ENCODE measurements at regions not wholly inside any gene's neighbourhood (a gene's known extent, or its start where the extent isn't known, plus 50 kb on each side); places are given as distances from the start of the nearest gene placed in this dataset.

DNA sequence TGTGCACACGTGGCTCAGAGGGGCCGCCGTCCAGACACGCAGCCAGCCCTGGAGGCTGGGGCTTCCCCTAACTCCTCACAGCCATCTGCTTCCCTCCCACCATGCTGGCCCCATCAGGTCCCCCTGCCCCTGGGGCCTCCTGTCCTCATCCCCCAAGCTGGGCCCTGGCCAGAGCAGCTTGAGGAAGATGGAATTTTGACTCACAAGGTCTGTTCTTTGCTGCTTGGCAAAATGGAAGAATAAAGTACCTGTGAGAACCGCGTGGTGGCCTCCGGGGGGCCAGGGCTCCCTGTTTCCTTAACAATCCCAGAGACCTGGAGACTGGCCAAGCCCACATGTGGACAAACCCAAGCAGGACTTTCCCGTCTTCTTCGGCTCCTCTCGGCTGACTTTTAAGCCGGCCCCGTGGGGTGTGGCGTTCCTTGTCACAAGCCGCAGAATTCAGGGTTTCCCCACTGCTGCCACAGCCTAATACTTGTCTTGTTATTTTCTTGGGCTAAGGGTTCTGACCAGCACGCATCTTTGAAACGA lies 872.8 kb downstream of the BRD1 start:
- CTCF ChIA-PET: no interaction called here
- Mint-ChIP-seq H3K9me3 (peaks cover 4% of the 10 kb centered on the region), H3K27me3 (no peaks in the 10 kb centered on the region), H3K36me3 (ENCODE audit: low read depth) (no peaks in the 10 kb centered on the region), H3K27ac (no peak overlapping the region), H3K4me3 (no peak overlapping the region), H3K4me1 (no peaks in the 10 kb centered on the region)
- POLR2A ChIA-PET: no interaction called here
- DNase-seq: no peak

DNA sequence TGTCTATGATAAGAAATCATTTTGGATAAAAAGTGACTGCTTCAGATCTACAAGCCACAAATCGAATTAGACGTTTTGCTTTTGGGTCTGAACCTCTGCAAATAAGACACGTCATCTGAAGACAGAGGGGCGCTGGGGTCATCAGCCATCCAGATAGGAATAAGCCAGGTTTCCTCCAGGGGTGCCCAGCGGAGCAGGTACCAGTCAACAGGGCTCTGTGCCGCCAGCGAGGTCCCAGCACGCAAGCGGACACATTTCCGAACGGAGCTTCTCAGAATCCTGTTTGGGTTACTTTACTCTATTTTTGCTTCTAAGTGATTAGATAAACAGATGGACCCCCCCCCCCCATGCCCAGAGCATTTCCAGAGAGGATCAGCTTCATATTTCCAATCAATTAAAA lies 873.8 kb downstream of the BRD1 start:
- Mint-ChIP-seq H3K4me1 (no peaks in the 10 kb centered on the region), H3K36me3 (ENCODE audit: low read depth) (no peaks in the 10 kb centered on the region), H3K4me3 (no peak overlapping the region), H3K27ac (no peak overlapping the region), H3K27me3 (no peaks in the 10 kb centered on the region), H3K9me3 (peaks cover 4% of the 10 kb centered on the region)
- DNase-seq: no peak
- ChIA-PET POLR2A (interaction anchor here (0.6 kb wide), 1 partner anchor 23 kb away, joined by 3 read pairs; no protein-coding TSS in a partner anchor), CTCF (no interaction called here)

DNA sequence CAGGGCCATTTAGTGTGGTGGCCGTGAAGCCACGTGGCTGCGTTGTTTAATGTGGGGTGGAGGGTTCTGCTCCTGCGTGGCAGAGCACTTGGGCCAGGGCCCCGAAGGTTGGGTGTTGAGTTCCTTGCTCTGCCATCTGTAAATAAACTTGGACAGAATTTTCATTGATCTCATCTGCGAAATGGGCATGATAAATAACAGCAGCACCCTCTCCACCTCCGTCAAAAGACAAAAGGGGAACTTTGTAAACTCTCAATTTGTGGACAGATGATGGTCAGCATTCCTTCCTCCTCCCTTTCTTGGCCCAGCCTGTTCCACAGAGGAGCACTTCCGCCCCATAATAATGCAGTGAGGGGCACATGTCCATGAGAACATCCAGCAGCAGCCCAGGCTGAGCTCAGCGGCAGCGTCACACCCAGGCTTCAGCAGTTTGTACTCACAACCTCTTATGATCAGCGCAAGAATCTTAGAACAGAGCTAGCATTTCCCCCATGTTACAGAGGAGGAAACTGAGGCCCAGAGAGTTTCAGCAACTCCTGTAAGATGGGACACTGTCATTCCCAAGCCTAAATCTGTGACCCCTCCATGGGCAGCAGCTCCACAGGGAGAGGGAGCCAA lies 874.5 kb downstream of the BRD1 start:
- peaks cover 4% of the 10 kb centered on the region for H3K9me3 Mint-ChIP-seq
- H3K27me3 Mint-ChIP-seq: no peaks in the 10 kb centered on the region
- no peak overlapping the region for H3K27ac Mint-ChIP-seq
- no peak for DNase-seq
- ChIA-PET CTCF (no interaction called here), POLR2A (no interaction called here)
- H3K36me3 Mint-ChIP-seq (ENCODE audit: low read depth): no peaks in the 10 kb centered on the region
- H3K4me1 Mint-ChIP-seq: no peaks in the 10 kb centered on the region
- no peak overlapping the region for H3K4me3 Mint-ChIP-seq

DNA sequence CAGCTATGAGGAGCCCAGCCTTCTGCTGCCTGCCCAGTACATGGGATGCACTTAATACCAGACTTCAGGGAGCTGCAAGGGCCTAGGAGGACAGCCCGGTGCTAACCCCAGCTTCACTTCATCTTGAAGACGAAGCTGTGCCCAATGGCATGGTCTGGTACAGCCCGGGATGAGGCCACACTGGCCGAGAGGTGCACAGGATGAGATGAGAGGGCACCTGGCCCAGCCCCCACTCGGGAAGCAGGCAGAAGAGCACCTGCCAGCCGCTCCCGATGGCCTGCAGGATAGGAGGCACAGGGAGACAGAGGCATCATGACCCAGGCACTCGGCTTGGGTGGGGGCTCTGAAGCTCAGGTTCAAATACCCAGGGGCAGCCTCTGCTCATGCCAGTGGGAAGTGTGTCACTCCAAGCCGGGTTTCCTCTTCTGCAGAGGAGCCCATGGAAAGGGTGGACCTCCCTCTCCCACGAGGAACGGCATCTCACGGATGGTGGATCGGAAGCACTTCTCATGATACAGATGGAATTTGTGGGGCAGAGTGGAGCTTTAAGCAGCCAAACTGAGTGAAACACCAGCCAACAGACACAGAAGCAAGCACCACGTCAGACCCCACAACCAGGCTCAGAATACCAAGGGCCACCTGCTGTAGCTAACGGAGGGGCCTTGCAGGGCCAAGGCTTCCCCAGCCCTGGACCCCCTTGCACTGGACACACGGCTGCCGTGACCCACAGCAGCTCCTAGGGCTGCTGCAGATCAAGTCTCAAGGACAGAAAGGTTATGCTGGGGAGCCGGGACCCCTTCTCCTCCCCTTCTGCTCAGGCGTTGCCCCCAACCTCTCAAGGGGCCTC lies 875.2 kb downstream of the BRD1 start:
- Mint-ChIP-seq H3K4me3 (no peak overlapping the region), H3K36me3 (ENCODE audit: low read depth) (no peaks in the 10 kb centered on the region), H3K9me3 (peaks cover 4% of the 10 kb centered on the region), H3K27me3 (no peaks in the 10 kb centered on the region), H3K27ac (no peak overlapping the region), H3K4me1 (no peaks in the 10 kb centered on the region)
- CTCF ChIA-PET: no interaction called here
- no peak for DNase-seq
- POLR2A ChIA-PET: no interaction called here

DNA sequence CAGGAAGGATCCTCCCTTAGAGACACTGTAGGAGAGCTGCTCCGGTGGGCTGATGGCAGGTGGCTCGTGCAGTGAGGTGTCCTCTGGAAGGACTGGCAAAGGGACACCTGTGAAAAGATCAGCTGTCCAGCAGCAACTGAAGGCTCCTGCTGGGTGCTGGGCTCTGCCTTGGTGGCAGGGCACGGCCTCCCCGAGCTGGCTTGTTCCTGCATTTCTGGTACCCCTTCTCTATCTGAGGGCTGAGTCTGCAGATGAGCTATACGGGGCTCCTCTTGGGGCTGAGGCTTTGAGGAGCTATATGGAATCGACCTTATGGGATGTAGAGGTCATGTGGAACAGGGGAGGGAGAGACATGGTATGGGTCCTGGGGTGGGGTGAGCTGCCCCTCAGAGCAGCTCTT lies 875.8 kb downstream of the BRD1 start:
- H3K27ac Mint-ChIP-seq: no peak overlapping the region
- DNase-seq: no peak
- peaks cover 1% of the 10 kb centered on the region for H3K9me3 Mint-ChIP-seq
- H3K27me3 Mint-ChIP-seq: no peaks in the 10 kb centered on the region
- no peak overlapping the region for H3K4me3 Mint-ChIP-seq
- no peaks in the 10 kb centered on the region for H3K4me1 Mint-ChIP-seq
- CTCF ChIA-PET: no interaction called here
- H3K36me3 Mint-ChIP-seq (ENCODE audit: low read depth): no peaks in the 10 kb centered on the region
- POLR2A ChIA-PET: no interaction called here

DNA sequence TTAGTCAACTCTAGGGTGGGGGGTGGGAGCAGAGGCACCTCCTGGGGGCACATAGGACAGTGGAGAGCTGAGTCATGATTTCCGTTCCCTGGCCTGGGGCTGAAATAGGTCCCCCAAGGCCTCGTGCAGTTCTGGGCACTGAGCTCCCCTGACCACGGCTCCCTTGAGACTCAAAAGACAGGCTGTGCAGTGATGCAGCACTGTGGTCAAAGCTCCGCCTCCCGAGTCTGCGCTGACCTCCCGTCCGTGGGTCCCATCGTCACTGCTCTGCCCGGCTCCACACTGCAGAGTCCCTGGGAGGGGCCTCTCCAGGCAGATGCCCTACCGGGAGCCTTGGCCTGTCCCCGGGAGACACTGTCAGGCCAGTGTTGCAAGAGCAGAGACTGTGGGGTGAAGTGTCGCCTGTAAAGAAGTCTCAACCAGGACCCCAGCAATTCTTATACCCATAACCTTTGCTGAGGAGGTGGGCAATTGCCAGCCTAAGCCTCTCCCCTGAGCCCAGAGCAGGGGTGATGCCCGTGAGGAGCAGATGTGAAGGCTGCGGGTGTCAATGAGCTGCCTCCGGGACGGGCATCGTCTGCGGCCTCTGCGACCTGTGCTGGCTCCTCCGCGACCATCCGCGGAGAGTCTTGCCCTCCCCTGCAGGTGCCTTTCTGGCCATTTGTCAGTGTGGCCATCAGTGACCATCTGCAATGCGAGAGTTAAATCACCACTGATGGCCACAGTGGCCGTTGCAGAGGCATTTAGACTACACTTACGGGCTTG lies 877.3 kb downstream of the BRD1 start:
- Mint-ChIP-seq H3K27ac (no peak overlapping the region), H3K36me3 (ENCODE audit: low read depth) (no peaks in the 10 kb centered on the region), H3K27me3 (no peaks in the 10 kb centered on the region), H3K4me1 (no peaks in the 10 kb centered on the region), H3K4me3 (no peak overlapping the region), H3K9me3 (no peaks in the 10 kb centered on the region)
- no peak for DNase-seq
- CTCF ChIA-PET: interaction anchor here (0.6 kb wide), 1 partner anchor 9 kb away, joined by 3 read pairs; no protein-coding TSS in a partner anchor
- POLR2A ChIA-PET: no interaction called here

DNA sequence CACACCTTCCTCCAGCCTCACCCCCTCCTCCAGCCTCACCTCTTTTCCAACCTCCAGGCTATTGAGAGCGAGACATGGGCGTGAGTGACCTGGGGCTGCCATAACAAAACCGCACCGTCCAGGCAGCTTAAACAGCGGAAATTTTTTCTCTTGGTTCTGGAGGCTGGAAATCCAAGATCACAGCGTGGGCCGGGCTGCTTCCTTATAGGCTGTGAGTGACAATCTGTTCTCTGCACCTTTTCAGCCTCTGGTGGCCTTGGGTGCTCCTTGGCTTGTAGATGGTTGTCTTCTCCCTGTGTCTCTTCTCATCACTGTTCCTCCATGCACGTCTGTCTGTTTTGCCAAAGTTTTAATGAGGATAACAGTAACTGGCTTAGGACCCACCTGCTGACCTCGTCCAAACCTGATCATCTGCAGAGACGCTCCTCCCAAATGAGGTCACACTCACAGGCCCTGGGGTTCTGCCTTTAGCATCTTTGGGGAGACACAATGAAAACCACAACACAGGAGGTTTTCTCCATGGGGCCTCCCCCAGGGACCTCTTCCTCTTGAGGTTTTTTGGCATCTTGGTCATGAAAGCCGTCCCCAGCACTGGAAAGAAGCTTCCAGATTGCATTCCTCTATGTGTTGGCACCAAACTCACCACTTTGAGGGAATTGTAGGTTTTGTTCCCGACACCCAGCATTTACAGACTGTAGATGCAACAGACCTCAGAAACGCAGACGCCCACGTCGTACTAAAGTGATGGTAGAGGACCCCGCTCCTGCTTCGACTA lies 878.1 kb downstream of the BRD1 start:
- no peak overlapping the region for H3K4me3 Mint-ChIP-seq
- DNase-seq: no peak
- H3K9me3 Mint-ChIP-seq: no peaks in the 10 kb centered on the region
- CTCF ChIA-PET: interaction anchor here (0.6 kb wide), 1 partner anchor 9 kb away, joined by 3 read pairs; no protein-coding TSS in a partner anchor
- no peaks in the 10 kb centered on the region for H3K36me3 Mint-ChIP-seq (ENCODE audit: low read depth)
- POLR2A ChIA-PET: no interaction called here
- H3K4me1 Mint-ChIP-seq: no peaks in the 10 kb centered on the region
- no peaks in the 10 kb centered on the region for H3K27me3 Mint-ChIP-seq
- no peak overlapping the region for H3K27ac Mint-ChIP-seq

DNA sequence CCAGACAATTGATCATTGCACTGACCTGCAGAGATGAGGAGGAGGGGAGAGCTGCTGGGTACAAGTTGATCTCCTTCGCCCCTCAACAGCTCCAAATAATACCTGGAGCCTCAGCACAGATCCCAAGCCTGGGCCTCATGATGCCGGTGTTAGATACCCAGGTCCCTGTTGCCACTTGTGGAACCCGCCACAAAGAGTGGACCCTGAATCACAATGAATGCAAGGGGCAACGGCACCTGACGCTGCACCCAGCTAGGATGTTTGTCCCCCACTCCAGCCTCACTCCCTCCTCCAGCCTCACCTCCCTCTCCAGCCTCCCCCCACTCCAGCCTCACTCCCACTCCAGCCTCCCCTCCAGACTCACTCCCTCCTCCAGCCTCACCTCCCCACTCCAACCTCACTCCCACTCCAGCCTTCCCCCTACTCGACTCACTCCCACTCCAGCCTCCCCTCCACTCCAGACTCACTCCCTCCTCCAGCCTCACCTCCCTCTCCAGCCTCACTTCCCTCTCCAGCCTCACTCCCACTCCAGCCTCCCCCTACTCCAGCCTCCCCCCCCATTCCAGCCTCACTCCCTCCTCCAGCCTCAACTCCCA lies 879.0 kb downstream of the BRD1 start:
- POLR2A ChIA-PET: no interaction called here
- Mint-ChIP-seq H3K4me3 (no peak overlapping the region), H3K36me3 (ENCODE audit: low read depth) (no peaks in the 10 kb centered on the region)

DNA sequence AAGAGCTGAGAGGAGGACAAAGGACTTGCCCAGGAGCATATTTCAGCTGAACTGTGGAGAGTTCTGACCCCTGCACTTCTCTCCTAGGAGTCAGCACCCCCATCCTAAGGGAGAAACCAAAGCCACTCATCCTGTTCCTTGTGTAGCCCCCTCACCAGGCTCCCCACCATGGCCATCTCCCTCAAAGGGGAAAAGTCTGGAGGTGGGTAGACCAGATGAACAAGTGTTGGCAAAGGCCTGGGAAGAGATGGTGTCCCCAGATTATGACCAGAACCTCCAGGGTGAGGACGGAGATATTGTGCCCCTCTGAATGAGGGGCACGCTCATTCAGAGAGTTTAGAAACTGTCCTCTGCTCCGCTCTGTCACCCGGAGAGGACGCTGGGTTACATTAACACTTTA lies 880.0 kb downstream of the BRD1 start:
- Mint-ChIP-seq H3K27me3 (no peaks in the 10 kb centered on the region), H3K4me3 (no peak overlapping the region), H3K4me1 (no peaks in the 10 kb centered on the region), H3K36me3 (ENCODE audit: low read depth) (no peaks in the 10 kb centered on the region), H3K9me3 (no peaks in the 10 kb centered on the region), H3K27ac (no peak overlapping the region)
- ChIA-PET POLR2A (no interaction called here), CTCF (no interaction called here)
- DNase-seq: no peak

More for the DNA sequence above, 879.0 kb downstream of the BRD1 start:
- DNase-seq: no peak
- no peaks in the 10 kb centered on the region for H3K27me3 Mint-ChIP-seq
- no peak overlapping the region for H3K27ac Mint-ChIP-seq
- no peaks in the 10 kb centered on the region for H3K9me3 Mint-ChIP-seq
- no peaks in the 10 kb centered on the region for H3K4me1 Mint-ChIP-seq
- CTCF ChIA-PET: interaction anchor here (0.7 kb wide), 1 partner anchor 318 kb away, joined by 3 read pairs; no protein-coding TSS in a partner anchor

DNA sequence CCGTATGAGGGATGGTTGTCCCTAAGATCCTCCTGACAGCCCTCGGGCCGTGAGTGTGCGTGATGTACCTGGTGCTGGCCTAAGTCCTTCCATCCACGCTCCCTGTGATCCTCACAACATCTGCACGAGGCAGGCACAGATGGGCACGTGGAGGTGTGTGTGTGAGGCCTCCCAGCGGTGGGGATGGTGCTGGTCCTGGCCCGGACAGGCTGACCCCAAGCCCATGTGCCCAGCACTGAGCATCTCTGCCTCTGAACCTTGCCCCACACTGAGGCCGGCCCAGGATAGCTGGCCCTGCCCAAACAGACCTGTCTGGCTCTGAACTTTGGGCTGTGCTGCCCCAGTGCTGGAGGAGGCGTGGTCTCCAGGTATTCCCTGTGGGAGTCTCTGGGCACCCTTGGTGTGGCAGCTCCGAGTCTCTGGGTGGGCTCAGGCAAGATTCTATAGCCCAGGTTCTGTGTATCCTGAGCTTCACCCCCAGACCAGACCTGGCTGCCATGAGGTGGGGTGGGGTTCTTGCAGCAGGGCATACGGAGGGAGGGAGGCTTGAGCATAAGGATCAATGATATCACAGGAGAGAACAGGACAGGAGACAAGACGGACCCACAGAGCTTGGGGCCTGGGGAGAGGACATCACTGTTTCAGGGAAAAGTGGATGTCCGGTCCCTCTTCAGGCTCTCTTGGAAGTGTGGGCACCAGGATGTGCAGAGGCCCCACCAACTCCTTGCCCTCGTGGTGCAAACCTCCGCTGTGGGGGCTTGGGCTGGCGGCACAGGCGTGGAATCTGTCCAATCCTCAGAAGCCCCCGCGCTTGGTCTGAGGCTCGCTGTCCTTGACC lies 881.8 kb downstream of the BRD1 start:
- Mint-ChIP-seq H3K4me3 (no peak overlapping the region), H3K27me3 (no peaks in the 10 kb centered on the region), H3K36me3 (ENCODE audit: low read depth) (no peaks in the 10 kb centered on the region), H3K4me1 (no peaks in the 10 kb centered on the region), H3K27ac (no peak overlapping the region), H3K9me3 (no peaks in the 10 kb centered on the region)
- ChIA-PET CTCF (no interaction called here), POLR2A (no interaction called here)
- DNase-seq: no peak

DNA sequence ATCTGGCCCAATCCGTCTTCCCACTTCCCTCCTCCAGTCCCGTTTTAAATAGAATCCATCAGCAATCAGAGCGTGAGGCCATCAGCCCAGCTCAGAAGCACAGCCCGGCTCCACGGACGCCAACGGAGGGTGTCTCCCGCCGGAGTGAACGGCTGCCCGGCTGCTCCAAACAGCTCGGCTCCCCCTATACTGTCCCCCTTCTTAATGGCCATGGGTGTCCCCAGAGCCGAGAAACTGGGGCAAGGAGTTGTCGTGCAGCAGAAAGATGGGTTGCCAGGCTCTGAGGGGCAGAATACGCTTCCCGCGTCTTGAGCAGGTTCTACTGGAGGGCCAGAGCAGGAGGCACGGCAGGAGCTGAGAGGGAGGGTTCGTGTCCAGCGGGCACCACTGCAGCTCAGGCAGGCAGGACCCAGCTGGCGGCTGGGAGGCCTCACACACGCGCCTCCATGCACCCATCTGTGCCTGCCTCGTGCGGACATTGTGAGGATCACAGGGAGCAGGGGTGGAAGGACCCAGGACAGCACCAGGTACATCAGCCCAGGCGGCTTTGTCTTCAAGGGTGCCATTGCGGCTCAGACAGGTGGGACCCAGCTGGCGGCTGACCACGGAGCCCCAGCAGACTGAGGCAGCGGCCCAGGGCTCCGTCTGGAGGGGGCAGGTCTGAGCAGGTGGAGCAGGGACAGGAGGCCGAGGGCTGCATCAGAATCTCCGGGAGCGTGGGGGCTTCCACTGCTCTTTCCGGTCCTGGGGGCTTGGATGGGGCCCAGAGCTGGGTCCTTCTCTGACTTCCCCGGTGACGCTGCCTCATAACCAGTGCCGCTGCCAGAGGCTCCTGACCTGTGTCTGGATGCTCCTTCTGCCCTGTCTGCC lies 882.7 kb downstream of the BRD1 start:
- DNase-seq: no peak
- no peak overlapping the region for H3K4me3 Mint-ChIP-seq
- H3K27me3 Mint-ChIP-seq: no peaks in the 10 kb centered on the region
- ChIA-PET POLR2A (no interaction called here), CTCF (no interaction called here)
- H3K9me3 Mint-ChIP-seq: no peaks in the 10 kb centered on the region
- no peak overlapping the region for H3K27ac Mint-ChIP-seq
- H3K4me1 Mint-ChIP-seq: no peaks in the 10 kb centered on the region
- H3K36me3 Mint-ChIP-seq (ENCODE audit: low read depth): no peaks in the 10 kb centered on the region

Data from activated CD4-positive, alpha-beta T cell treated with anti-CD3 and anti-CD28 coated beads, Interleukin-2, amount 10 ng/mL, durations not matched to agents 7 days and 5 days (primary cell).